IMR-90 (cell line): ENCODE measurements at regions not wholly inside any gene's neighbourhood (a gene's known extent, or its start where the extent isn't known, plus 50 kb on each side); places are given as distances from the start of the nearest gene placed in this dataset.

Experiments
- ATAC-seq: fragments of 200-7000 bp; cut with Tn5 transposase; 2 replicates; pipeline ENCODE4 v1.9.1; 2020; ENCODE audit warnings: low read depth, mild to moderate bottlenecking, moderate library complexity
- BruUV-seq: library from RNA; stranded (reverse); fragments of 400-500 nt; replicated peaks from 2 replicates; lab custom pipeline; 2021; lab: Mats Ljungman, UMichigan
- CTCF ChIA-PET: fragments of 300-600 bp; formaldehyde crosslinking; extraction: SDS; loops from one replicate; lab custom pipeline; 2021; ENCODE audit warnings: antibody characterized with exemption; lab: Yijun Ruan, JAX
- POLR2A ChIA-PET: fragments of 300-600 bp; sonication (Branson Sonifier 250); formaldehyde crosslinking; loops from one replicate; lab custom pipeline; 2022; ENCODE audit warnings: antibody characterized with exemption; ENCODE audit not compliant: unreplicated experiment; lab: Charles Lee
- DNase-seq: peaks from one replicate; pipeline ENCODE4 v3.0.0; 2013
- H2AFZ ChIP-seq: replicated peaks from 2 replicates; pipeline ENCODE3; 2013; ENCODE audit warnings: low read length, mild to moderate bottlenecking; ENCODE audit not compliant: poor library complexity
- H2AK5ac ChIP-seq: 2 replicates; pipeline ENCODE4 v1.6.1; 2013; ENCODE audit warnings: low read depth, low read length, inconsistent platforms
- H2AK9ac ChIP-seq: replicated peaks from 2 replicates; pipeline ENCODE3; 2013; ENCODE audit warnings: mild to moderate bottlenecking, low read depth, low read length, moderate library complexity; ENCODE audit not compliant: poor library complexity
- H2BK120ac ChIP-seq: 2 replicates; pipeline ENCODE4 v1.6.1; 2013; ENCODE audit warnings: low read depth, low read length, inconsistent platforms
- H2BK15ac ChIP-seq: 3 replicates; pipeline ENCODE4 v1.6.1; 2013; ENCODE audit warnings: low read depth, low read length, inconsistent platforms
- H2BK20ac ChIP-seq: 2 replicates; pipeline ENCODE4 v1.6.1; 2013; ENCODE audit warnings: low read depth, mild to moderate bottlenecking, inconsistent platforms, low read length, moderate library complexity
- H2BK5ac ChIP-seq: 2 replicates; pipeline ENCODE4 v1.6.1; 2013; ENCODE audit warnings: mild to moderate bottlenecking, low read depth, low read length, inconsistent platforms; ENCODE audit not compliant: poor library complexity, severe bottlenecking
- H3K14ac ChIP-seq: replicated peaks from 2 replicates; pipeline ENCODE4 v1.6.1; 2013; ENCODE audit warnings: low read depth, low read length, inconsistent platforms
- H3K18ac ChIP-seq: 2 replicates; pipeline ENCODE4 v1.6.1; 2013; ENCODE audit warnings: low read depth, low read length, control low read depth
- H3K23ac ChIP-seq: 2 replicates; pipeline ENCODE4 v1.6.1; 2013; ENCODE audit warnings: low read depth, low read length, inconsistent platforms
- H3K27ac ChIP-seq: 2 replicates; pipeline ENCODE4 v1.5.1; 2013; ENCODE audit warnings: mild to moderate bottlenecking, control low read depth, low read length; ENCODE audit not compliant: insufficient read depth
- H3K27me3 ChIP-seq: 2 replicates; pipeline ENCODE4 v1.6.1; 2013; ENCODE audit warnings: low read length; ENCODE audit not compliant: control insufficient read depth, insufficient read depth
- H3K36me3 ChIP-seq: 2 replicates; pipeline ENCODE4 v1.6.1; 2013; ENCODE audit warnings: low read length, mixed read lengths; ENCODE audit not compliant: control insufficient read depth, insufficient read depth
- H3K4ac ChIP-seq: 2 replicates; pipeline ENCODE4 v1.6.1; 2013; ENCODE audit warnings: low read depth, low read length, inconsistent platforms
- H3K4me1 ChIP-seq: 2 replicates; pipeline ENCODE4 v1.6.1; 2013; ENCODE audit warnings: low read length, mixed read lengths; ENCODE audit not compliant: control insufficient read depth, insufficient read depth
- H3K4me2 ChIP-seq: 2 replicates; pipeline ENCODE4 v1.6.1; 2013; ENCODE audit warnings: low read depth, mild to moderate bottlenecking, control low read depth, low read length, moderate library complexity
- H3K4me3 ChIP-seq: 2 replicates; pipeline ENCODE4 v1.5.1; 2013; ENCODE audit warnings: low read depth, mild to moderate bottlenecking, control low read depth, low read length, moderate library complexity; ENCODE audit not compliant: insufficient read depth
- H3K56ac ChIP-seq: 2 replicates; pipeline ENCODE4 v1.6.1; 2013; ENCODE audit warnings: low read length, inconsistent platforms; ENCODE audit not compliant: insufficient read depth; ENCODE audit errors: extremely low read depth
- H3K79me1 ChIP-seq, 2 experiments: 2 replicates each; pipeline ENCODE4 v1.6.1; 2013; ENCODE audit warnings: low read length in 2 of 2, inconsistent platforms in 1 of 2, low read depth in 1 of 2
- H3K9ac ChIP-seq: 2 replicates; pipeline ENCODE4 v1.6.1; 2013; ENCODE audit warnings: low read depth, low read length, control low read depth
- H3K9me1 ChIP-seq: 2 replicates; pipeline ENCODE4 v1.6.1; 2013; ENCODE audit warnings: low read length, inconsistent platforms; ENCODE audit not compliant: insufficient read depth
- H3K9me3 ChIP-seq: 2 replicates; pipeline ENCODE4 v1.6.1; 2013; ENCODE audit warnings: low read length; ENCODE audit not compliant: control insufficient read depth, insufficient read depth
- H4K20me1 ChIP-seq: 2 replicates; pipeline ENCODE4 v1.6.1; 2013; ENCODE audit warnings: low read length, inconsistent platforms; ENCODE audit not compliant: insufficient read depth
- H4K5ac ChIP-seq: 2 replicates; pipeline ENCODE4 v1.6.1; 2013; ENCODE audit warnings: mild to moderate bottlenecking, low read depth, low read length, control low read depth
- H4K8ac ChIP-seq, 2 experiments: 2 replicates each; pipeline ENCODE4 v1.6.1; 2013; ENCODE audit warnings: low read depth in 2 of 2, low read length in 2 of 2, control low read depth in 1 of 2, inconsistent platforms in 1 of 2
- H4K91ac ChIP-seq: 2 replicates; pipeline ENCODE4 v1.6.1; 2013; ENCODE audit warnings: low read depth, low read length, inconsistent platforms; ENCODE audit not compliant: insufficient read depth
- FOS ChIP-seq: fragments of 150-350 bp; IDR thresholded peaks from 2 replicates; pipeline ENCODE4 v1.6.1; 2016; ENCODE audit warnings: low read depth, low read length
- MAFK ChIP-seq: IDR thresholded peaks from 2 replicates; pipeline ENCODE4 v1.6.1; 2012; ENCODE audit warnings: low read depth, low read length, improper control_type of control experiment
- RFX5 ChIP-seq: IDR thresholded peaks from 2 replicates; pipeline ENCODE4 v1.8.0; 2012; ENCODE audit warnings: low read depth, mild to moderate bottlenecking, low read length, moderate library complexity
- WGBS, 2 experiments: methylation state at CpG; one replicate each; pipeline versions ENCODE4 v1.1.5 to v1.1.7; 2013; ENCODE audit warnings: missing lambda C conversion rate in 2 of 2; ENCODE audit not compliant: insufficient read length in 1 of 2; ENCODE audit errors: extremely low coverage in 2 of 2; 5-methylcytosine and 5-hydroxymethylcytosine counted together
- dilution Hi-C: fragments of 300-500 bp; cut with HindIII; formaldehyde crosslinking; loops from one replicate; pipeline ENCODE4 v1.14.3; 2018; ENCODE audit warnings: low sequenced_read_pairs; ENCODE audit not compliant: unreplicated experiment
- in situ Hi-C: fragments of 300-500 bp; cut with MboI; formaldehyde crosslinking; loops from 3 replicates; pipeline ENCODE4 v1.14.3; 2019; ENCODE audit warnings: low sequenced_read_pairs, inconsistent platforms, mixed read lengths
- intact Hi-C: fragments of 100-400 bp; cut with micrococcal nuclease; formaldehyde crosslinking; loops from 2 replicates; pipeline ENCODE4 v1.10.0; 2022

- no peaks in the 10 kb centered on the region for H3K4me1 ChIP-seq
- H2BK20ac ChIP-seq = no peak overlapping the region
- no peak overlapping the region for H2BK120ac ChIP-seq
- H2AFZ ChIP-seq = no peak overlapping the region
- no peak overlapping the region for H2AK5ac ChIP-seq
- no peak overlapping the region for H3K4ac ChIP-seq
- in situ Hi-C loops = no loop called here
- H2BK5ac ChIP-seq = no peak overlapping the region
- DNase-seq (no peak), ATAC-seq (no peak)
- CTCF ChIA-PET = no interaction called here
- H2AK9ac ChIP-seq = no peak overlapping the region
- H4K91ac ChIP-seq = no peak overlapping the region
- H3K9ac ChIP-seq = no peak overlapping the region
- dilution Hi-C loops = no loop called here
- H3K18ac ChIP-seq = no peak overlapping the region
- no peaks in the 10 kb centered on the region for H3K36me3 ChIP-seq
- H3K9me3 ChIP-seq = peaks cover 20% of the 10 kb centered on the region
- no peak overlapping the region for H4K8ac ChIP-seq
- no peak overlapping the region for H3K14ac ChIP-seq
- POLR2A ChIA-PET = no interaction called here
- no peak overlapping the region for H2BK15ac ChIP-seq
- no CpG with 5 or more reads among the region's 3 CpGs for WGBS, 2 experiments
- intact Hi-C loops = no loop called here
- H3K79me1 ChIP-seq = no peaks in the 10 kb centered on the region
- TF ChIP-seq RFX5 (no peak), FOS (no peak), MAFK (no peak)
- no peak overlapping the region for H3K4me3 ChIP-seq
- BruUV-seq = no TSS peak
- no peak overlapping the region for H3K4me2 ChIP-seq
- H4K5ac ChIP-seq = no peak overlapping the region
- H4K20me1 ChIP-seq = no peaks in the 10 kb centered on the region
- no peak overlapping the region for H3K56ac ChIP-seq
- no peaks in the 10 kb centered on the region for H3K27me3 ChIP-seq
- no peak overlapping the region for H3K23ac ChIP-seq
- no peak overlapping the region for H3K27ac ChIP-seq
- no peaks in the 10 kb centered on the region for H3K9me1 ChIP-seq
Measured at GRCh38 chr15:98120561-98120960, 160.1 kb downstream of the ARRDC4 start.
